HEK293 (cell line): ENCODE measurements at regions not wholly inside any gene's neighbourhood (a gene's known extent, or its start where the extent isn't known, plus 50 kb on each side); places are given as distances from the start of the nearest gene placed in this dataset.

Experiments
- CTCF ChIA-PET: fragments of 350-600 bp; formaldehyde crosslinking; extraction: SDS; loops from one replicate; lab custom pipeline; 2021; ENCODE audit warnings: antibody characterized with exemption; lab: Yijun Ruan, JAX
- POLR2A ChIA-PET: fragments of 300-600 bp; formaldehyde crosslinking; extraction: SDS; loops from one replicate; lab custom pipeline; 2020; ENCODE audit warnings: antibody characterized with exemption, inconsistent platforms; lab: Yijun Ruan, JAX
- H3K27ac ChIP-seq: fragments of 200-500 bp; sonication (Bioruptor generic); 2 replicates; pipeline ENCODE4 v1.5.1; 2014; ENCODE audit warnings: low read depth, low read length, control low read depth, inconsistent platforms; ENCODE audit errors: extremely low read depth
- H3K36me3 ChIP-seq, 2 experiments: fragments of 200-500 bp in 1 of 2; sonication (Bioruptor generic) in 1 of 2; 1 replicate in 1 of 2; 2 replicates in 1 of 2; pipeline ENCODE4 v1.5.1; 2014 to 2017; ENCODE audit warnings: inconsistent platforms in 2 of 2, low read length in 2 of 2; ENCODE audit not compliant: control insufficient read depth in 2 of 2, insufficient read depth in 1 of 2
- H3K4me1 ChIP-seq: fragments of 200-500 bp; sonication (Bioruptor generic); 2 replicates; pipeline ENCODE4 v1.5.1; 2014; ENCODE audit warnings: mild to moderate bottlenecking, low read length, inconsistent platforms; ENCODE audit not compliant: control insufficient read depth, insufficient read depth
- H3K4me3 ChIP-seq: 2 replicates; pipeline ENCODE4 v1.5.1; 2011; ENCODE audit warnings: low read depth, mild to moderate bottlenecking, control low read depth, low read length, moderate library complexity
- H3K9me3 ChIP-seq: fragments of 200-500 bp; sonication (Bioruptor generic); 2 replicates; pipeline ENCODE4 v1.5.1; 2014; ENCODE audit warnings: low read depth, low read length, inconsistent platforms; ENCODE audit not compliant: control insufficient read depth, insufficient read depth
- EGR2 ChIP-seq: fragments of 450-650 bp; formaldehyde crosslinking; IDR thresholded peaks from 2 replicates; pipeline ENCODE4 v1.5.1; 2016; ENCODE audit warnings: low read depth, missing biosample characterization, missing genetic modification characterization
- KLF9 ChIP-seq: fragments of 450-650 bp; formaldehyde crosslinking; IDR thresholded peaks from 2 replicates; pipeline ENCODE4 v1.5.1; 2016; ENCODE audit warnings: missing biosample characterization, missing genetic modification characterization, low read depth
- SP3 ChIP-seq: fragments of 450-650 bp; formaldehyde crosslinking; IDR thresholded peaks from 2 replicates; pipeline ENCODE4 v1.5.1; 2016; ENCODE audit warnings: missing biosample characterization, missing genetic modification characterization
- ZFHX2 ChIP-seq: fragments of 450-650 bp; formaldehyde crosslinking; conservative IDR thresholded peaks from 2 replicates; pipeline ENCODE4 v1.5.1; 2016; ENCODE audit warnings: missing biosample characterization, missing genetic modification characterization
- ZFP69B ChIP-seq: fragments of 450-650 bp; formaldehyde crosslinking; IDR thresholded peaks from 2 replicates; pipeline ENCODE4 v1.5.1; 2016; ENCODE audit warnings: missing biosample characterization, missing genetic modification characterization
- ZNF214 ChIP-seq: fragments of 450-650 bp; formaldehyde crosslinking; IDR thresholded peaks from 2 replicates; pipeline ENCODE4 v1.5.1; 2017; ENCODE audit warnings: missing biosample characterization, mild to moderate bottlenecking, missing genetic modification characterization, borderline replicate concordance
- ZNF248 ChIP-seq: fragments of 450-650 bp; formaldehyde crosslinking; IDR thresholded peaks from 2 replicates; pipeline ENCODE4 v1.5.1; 2017; ENCODE audit warnings: missing biosample characterization, missing genetic modification characterization
- ZNF530 ChIP-seq: fragments of 450-650 bp; formaldehyde crosslinking; IDR thresholded peaks from 2 replicates; pipeline ENCODE4 v1.5.1; 2016; ENCODE audit warnings: low read depth, missing biosample characterization, missing genetic modification characterization
- ZNF548 ChIP-seq: fragments of 450-650 bp; formaldehyde crosslinking; IDR thresholded peaks from 2 replicates; pipeline ENCODE4 v1.5.1; 2016; ENCODE audit warnings: missing biosample characterization, missing genetic modification characterization
- ZNF777 ChIP-seq: fragments of 450-650 bp; formaldehyde crosslinking; IDR thresholded peaks from 2 replicates; pipeline ENCODE4 v1.5.1; 2017; ENCODE audit warnings: missing biosample characterization, missing genetic modification characterization, borderline replicate concordance
- ZNF837 ChIP-seq: fragments of 450-650 bp; formaldehyde crosslinking; IDR thresholded peaks from 2 replicates; pipeline ENCODE4 v1.5.1; 2016; ENCODE audit warnings: missing biosample characterization, missing genetic modification characterization
- TF ChIP-seq, protein P1 (sequence below): fragments of 450-650 bp; formaldehyde crosslinking; optimal IDR thresholded peaks from 2 replicates; pipeline ENCODE3; 2016; ENCODE audit warnings: missing biosample characterization, mild to moderate bottlenecking, missing genetic modification characterization
- TF ChIP-seq, protein P2 (sequence below): fragments of 450-650 bp; formaldehyde crosslinking; IDR thresholded peaks from 2 replicates; pipeline ENCODE4 v1.5.1; 2016; ENCODE audit warnings: missing biosample characterization, missing genetic modification characterization
- TF ChIP-seq, protein P3 (sequence below): fragments of 450-650 bp; formaldehyde crosslinking; IDR thresholded peaks from 2 replicates; pipeline ENCODE4 v1.5.1; 2016; ENCODE audit warnings: missing biosample characterization, missing genetic modification characterization
- TF ChIP-seq, protein P4 (sequence below): fragments of 450-650 bp; formaldehyde crosslinking; IDR thresholded peaks from 2 replicates; pipeline ENCODE4 v1.5.1; 2016; ENCODE audit warnings: missing biosample characterization, missing genetic modification characterization, borderline replicate concordance
- TF ChIP-seq, protein P5 (sequence below): fragments of 450-650 bp; formaldehyde crosslinking; IDR thresholded peaks from 2 replicates; pipeline ENCODE4 v1.5.1; 2016; ENCODE audit warnings: missing biosample characterization, missing genetic modification characterization
- TF ChIP-seq, protein P6 (sequence below): fragments of 450-650 bp; formaldehyde crosslinking; IDR thresholded peaks from 2 replicates; pipeline ENCODE4 v1.5.1; 2017; ENCODE audit warnings: missing biosample characterization, missing genetic modification characterization
- TF ChIP-seq, protein P7 (sequence below): fragments of 450-650 bp; formaldehyde crosslinking; IDR thresholded peaks from 2 replicates; pipeline ENCODE4 v1.5.1; 2016; ENCODE audit warnings: missing biosample characterization, missing genetic modification characterization

DNA sequence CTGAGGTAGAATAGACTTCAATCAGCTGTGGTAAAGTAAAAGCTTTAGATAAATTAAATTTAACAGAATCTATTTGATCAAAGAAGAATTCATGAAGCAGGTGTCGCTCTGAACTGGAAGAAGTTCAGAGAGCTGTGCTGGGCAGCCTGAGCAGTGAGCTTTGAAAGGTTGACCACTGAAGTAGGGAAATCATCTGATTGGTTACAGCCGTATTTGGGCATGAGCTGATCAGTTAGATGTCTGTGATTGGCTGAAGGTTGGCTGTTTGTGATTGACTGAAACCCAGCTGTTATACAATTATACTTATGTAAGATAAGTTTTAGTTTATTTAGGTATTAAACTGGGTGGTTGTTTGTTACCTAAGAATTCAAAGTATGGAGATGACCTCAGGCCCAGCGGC lies 1174.6 kb downstream of the CDH9 start:
- Histone ChIP-seq H3K4me3 (no peak overlapping the region), H3K4me1 (no peaks in the 10 kb centered on the region), H3K9me3 (no peaks in the 10 kb centered on the region), H3K36me3 (no peaks in the 10 kb centered on the region), H3K27ac (no peak overlapping the region)
- TF ChIP-seq, protein P1, sequence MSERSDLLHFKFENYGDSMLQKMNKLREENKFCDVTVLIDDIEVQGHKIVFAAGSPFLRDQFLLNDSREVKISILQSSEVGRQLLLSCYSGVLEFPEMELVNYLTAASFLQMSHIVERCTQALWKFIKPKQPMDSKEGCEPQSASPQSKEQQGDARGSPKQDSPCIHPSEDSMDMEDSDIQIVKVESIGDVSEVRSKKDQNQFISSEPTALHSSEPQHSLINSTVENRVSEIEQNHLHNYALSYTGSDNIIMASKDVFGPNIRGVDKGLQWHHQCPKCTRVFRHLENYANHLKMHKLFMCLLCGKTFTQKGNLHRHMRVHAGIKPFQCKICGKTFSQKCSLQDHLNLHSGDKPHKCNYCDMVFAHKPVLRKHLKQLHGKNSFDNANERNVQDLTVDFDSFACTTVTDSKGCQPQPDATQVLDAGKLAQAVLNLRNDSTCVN (tag by site-specific recombination) = no peak
- TF ChIP-seq, protein P2, sequence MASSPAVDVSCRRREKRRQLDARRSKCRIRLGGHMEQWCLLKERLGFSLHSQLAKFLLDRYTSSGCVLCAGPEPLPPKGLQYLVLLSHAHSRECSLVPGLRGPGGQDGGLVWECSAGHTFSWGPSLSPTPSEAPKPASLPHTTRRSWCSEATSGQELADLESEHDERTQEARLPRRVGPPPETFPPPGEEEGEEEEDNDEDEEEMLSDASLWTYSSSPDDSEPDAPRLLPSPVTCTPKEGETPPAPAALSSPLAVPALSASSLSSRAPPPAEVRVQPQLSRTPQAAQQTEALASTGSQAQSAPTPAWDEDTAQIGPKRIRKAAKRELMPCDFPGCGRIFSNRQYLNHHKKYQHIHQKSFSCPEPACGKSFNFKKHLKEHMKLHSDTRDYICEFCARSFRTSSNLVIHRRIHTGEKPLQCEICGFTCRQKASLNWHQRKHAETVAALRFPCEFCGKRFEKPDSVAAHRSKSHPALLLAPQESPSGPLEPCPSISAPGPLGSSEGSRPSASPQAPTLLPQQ = no peak
- TF ChIP-seq KLF9 (tag by site-specific recombination) (no peak), EGR2 (no peak), ZFHX2 (tag by site-specific recombination) (no peak), ZFP69B (no peak), ZNF777 (tag by site-specific recombination) (no peak), SP3 (no peak), ZNF837 (no peak), ZNF530 (tag by site-specific recombination) (no peak)
- TF ChIP-seq, protein P3, sequence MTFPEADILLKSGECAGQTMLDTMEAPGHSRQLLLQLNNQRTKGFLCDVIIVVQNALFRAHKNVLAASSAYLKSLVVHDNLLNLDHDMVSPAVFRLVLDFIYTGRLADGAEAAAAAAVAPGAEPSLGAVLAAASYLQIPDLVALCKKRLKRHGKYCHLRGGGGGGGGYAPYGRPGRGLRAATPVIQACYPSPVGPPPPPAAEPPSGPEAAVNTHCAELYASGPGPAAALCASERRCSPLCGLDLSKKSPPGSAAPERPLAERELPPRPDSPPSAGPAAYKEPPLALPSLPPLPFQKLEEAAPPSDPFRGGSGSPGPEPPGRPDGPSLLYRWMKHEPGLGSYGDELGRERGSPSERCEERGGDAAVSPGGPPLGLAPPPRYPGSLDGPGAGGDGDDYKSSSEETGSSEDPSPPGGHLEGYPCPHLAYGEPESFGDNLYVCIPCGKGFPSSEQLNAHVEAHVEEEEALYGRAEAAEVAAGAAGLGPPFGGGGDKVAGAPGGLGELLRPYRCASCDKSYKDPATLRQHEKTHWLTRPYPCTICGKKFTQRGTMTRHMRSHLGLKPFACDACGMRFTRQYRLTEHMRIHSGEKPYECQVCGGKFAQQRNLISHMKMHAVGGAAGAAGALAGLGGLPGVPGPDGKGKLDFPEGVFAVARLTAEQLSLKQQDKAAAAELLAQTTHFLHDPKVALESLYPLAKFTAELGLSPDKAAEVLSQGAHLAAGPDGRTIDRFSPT (tag by site-specific recombination) = no peak
- TF ChIP-seq, protein P4, sequence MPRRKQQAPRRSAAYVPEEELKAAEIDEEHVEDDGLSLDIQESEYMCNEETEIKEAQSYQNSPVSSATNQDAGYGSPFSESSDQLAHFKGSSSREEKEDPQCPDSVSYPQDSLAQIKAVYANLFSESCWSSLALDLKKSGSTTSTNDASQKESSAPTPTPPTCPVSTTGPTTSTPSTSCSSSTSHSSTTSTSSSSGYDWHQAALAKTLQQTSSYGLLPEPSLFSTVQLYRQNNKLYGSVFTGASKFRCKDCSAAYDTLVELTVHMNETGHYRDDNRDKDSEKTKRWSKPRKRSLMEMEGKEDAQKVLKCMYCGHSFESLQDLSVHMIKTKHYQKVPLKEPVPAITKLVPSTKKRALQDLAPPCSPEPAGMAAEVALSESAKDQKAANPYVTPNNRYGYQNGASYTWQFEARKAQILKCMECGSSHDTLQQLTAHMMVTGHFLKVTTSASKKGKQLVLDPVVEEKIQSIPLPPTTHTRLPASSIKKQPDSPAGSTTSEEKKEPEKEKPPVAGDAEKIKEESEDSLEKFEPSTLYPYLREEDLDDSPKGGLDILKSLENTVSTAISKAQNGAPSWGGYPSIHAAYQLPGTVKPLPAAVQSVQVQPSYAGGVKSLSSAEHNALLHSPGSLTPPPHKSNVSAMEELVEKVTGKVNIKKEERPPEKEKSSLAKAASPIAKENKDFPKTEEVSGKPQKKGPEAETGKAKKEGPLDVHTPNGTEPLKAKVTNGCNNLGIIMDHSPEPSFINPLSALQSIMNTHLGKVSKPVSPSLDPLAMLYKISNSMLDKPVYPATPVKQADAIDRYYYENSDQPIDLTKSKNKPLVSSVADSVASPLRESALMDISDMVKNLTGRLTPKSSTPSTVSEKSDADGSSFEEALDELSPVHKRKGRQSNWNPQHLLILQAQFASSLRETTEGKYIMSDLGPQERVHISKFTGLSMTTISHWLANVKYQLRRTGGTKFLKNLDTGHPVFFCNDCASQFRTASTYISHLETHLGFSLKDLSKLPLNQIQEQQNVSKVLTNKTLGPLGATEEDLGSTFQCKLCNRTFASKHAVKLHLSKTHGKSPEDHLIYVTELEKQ (tag by site-specific recombination) = no peak
- TF ChIP-seq, protein P5, sequence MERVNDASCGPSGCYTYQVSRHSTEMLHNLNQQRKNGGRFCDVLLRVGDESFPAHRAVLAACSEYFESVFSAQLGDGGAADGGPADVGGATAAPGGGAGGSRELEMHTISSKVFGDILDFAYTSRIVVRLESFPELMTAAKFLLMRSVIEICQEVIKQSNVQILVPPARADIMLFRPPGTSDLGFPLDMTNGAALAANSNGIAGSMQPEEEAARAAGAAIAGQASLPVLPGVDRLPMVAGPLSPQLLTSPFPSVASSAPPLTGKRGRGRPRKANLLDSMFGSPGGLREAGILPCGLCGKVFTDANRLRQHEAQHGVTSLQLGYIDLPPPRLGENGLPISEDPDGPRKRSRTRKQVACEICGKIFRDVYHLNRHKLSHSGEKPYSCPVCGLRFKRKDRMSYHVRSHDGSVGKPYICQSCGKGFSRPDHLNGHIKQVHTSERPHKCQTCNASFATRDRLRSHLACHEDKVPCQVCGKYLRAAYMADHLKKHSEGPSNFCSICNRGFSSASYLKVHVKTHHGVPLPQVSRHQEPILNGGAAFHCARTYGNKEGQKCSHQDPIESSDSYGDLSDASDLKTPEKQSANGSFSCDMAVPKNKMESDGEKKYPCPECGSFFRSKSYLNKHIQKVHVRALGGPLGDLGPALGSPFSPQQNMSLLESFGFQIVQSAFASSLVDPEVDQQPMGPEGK (tag by site-specific recombination) = no peak
- POLR2A ChIA-PET = no interaction called here
- CTCF ChIA-PET = no interaction called here

DNA sequence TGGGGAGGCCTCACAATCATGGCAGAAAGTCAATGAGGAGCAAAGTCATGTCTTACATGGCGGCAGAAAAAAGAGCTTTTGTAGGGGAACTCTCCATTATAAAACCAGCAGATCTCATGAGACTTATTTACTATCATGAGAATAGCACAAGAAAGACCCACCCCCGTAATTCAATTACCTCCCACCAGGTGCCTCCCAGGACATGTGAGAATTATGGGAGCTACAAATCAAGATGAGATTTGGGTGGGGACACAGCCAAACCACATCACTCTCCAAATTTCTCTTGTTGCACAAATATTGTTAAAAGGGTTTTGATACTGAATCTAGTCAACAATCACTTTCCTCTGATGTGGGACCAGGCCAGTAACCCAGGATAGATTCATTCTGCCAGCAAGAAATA lies 1176.1 kb downstream of the CDH9 start:
- TF ChIP-seq ZNF548 (tag by site-specific recombination) = no peak
- no peak for TF ChIP-seq ZNF214 (tag by site-specific recombination)
- no peak for TF ChIP-seq ZNF248 (tag by site-specific recombination)
- TF ChIP-seq, protein P6, sequence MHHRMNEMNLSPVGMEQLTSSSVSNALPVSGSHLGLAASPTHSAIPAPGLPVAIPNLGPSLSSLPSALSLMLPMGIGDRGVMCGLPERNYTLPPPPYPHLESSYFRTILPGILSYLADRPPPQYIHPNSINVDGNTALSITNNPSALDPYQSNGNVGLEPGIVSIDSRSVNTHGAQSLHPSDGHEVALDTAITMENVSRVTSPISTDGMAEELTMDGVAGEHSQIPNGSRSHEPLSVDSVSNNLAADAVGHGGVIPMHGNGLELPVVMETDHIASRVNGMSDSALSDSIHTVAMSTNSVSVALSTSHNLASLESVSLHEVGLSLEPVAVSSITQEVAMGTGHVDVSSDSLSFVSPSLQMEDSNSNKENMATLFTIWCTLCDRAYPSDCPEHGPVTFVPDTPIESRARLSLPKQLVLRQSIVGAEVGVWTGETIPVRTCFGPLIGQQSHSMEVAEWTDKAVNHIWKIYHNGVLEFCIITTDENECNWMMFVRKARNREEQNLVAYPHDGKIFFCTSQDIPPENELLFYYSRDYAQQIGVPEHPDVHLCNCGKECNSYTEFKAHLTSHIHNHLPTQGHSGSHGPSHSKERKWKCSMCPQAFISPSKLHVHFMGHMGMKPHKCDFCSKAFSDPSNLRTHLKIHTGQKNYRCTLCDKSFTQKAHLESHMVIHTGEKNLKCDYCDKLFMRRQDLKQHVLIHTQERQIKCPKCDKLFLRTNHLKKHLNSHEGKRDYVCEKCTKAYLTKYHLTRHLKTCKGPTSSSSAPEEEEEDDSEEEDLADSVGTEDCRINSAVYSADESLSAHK (tag by site-specific recombination) = no peak
- TF ChIP-seq, protein P7, sequence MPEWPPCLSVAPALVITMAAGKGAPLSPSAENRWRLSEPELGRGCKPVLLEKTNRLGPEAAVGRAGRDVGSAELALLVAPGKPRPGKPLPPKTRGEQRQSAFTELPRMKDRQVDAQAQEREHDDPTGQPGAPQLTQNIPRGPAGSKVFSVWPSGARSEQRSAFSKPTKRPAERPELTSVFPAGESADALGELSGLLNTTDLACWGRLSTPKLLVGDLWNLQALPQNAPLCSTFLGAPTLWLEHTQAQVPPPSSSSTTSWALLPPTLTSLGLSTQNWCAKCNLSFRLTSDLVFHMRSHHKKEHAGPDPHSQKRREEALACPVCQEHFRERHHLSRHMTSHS (tag by site-specific recombination) = no peak
- POLR2A ChIA-PET = no interaction called here
- H3K4me3 ChIP-seq = no peak overlapping the region
- no peaks in the 10 kb centered on the region for H3K4me1 ChIP-seq
- no peaks in the 10 kb centered on the region for H3K9me3 ChIP-seq
- H3K27ac ChIP-seq = no peak overlapping the region
- CTCF ChIA-PET = no interaction called here
- H3K36me3 ChIP-seq = no peaks in the 10 kb centered on the region
